Fibroblast of skin of abdomen (primary cell): ENCODE measurements at regions not wholly inside any gene's neighbourhood (a gene's known extent, or its start where the extent isn't known, plus 50 kb on each side); places are given as distances from the start of the nearest gene placed in this dataset.

Source experiments
- DNase-seq: peaks from one replicate; pipeline ENCODE4 v3.0.0-alpha.2; 2013

- no peak for DNase-seq
Observed at GRCh38 chr7:12518920-12519681, 51.4 kb upstream of the SCIN start.

- DNase-seq = no peak
Observed at GRCh38 chr7:12519682-12520009, 50.9 kb upstream of the SCIN start.
